GM23248 (cell line): ENCODE measurements at regions not wholly inside any gene's neighbourhood (a gene's known extent, or its start where the extent isn't known, plus 50 kb on each side); places are given as distances from the start of the nearest gene placed in this dataset.

Experiments used
- EZH2 ChIP-seq: fragments of 200-600 bp; sonication (generic); IDR thresholded peaks from 2 replicates; pipeline ENCODE4 v1.6.1; 2018; ENCODE audit warnings: antibody characterized with exemption, mild to moderate bottlenecking; ENCODE audit not compliant: insufficient read depth, poor library complexity, severe bottlenecking
- EZH2phosphoT487 ChIP-seq: fragments of 200-600 bp; sonication (generic); IDR thresholded peaks from 2 replicates; pipeline ENCODE4 v1.6.1; 2018; ENCODE audit warnings: antibody characterized with exemption, moderate library complexity, mild to moderate bottlenecking, low read depth; ENCODE audit not compliant: insufficient read depth

GRCh38 chr6:147003186-147003585 lies 201.0 kb upstream of the STXBP5 start:
- TF ChIP-seq EZH2 (no peak), EZH2phosphoT487 (no peak)
